ENCODE measurements at regions not wholly inside any gene's neighbourhood (a gene's known extent, or its start where the extent isn't known, plus 50 kb on each side); places are given as distances from the start of the nearest gene placed in this dataset.

GRCh38 chr2:65634304-65634703, 201.9 kb upstream of the SPRED2 start:
- in situ Hi-C loops (cut with HindIII; ENCODE audit: low pct_unique_long_range_greater_than_20kb, low sequenced_read_pairs) (no loop called here), intact Hi-C loops (cut with micrococcal nuclease; ENCODE audit: unreplicated experiment) (no loop called here)
- no peak overlapping the region for H3K27ac ChIP-seq (ENCODE audit: low read length)
- H3K9me3 ChIP-seq (ENCODE audit: control insufficient read depth, insufficient read depth, low read depth, low read length), result no peaks in the 10 kb centered on the region
- H3K27me3 ChIP-seq (ENCODE audit: control insufficient read depth, insufficient read depth, low read length), result peaks cover 31% of the 10 kb centered on the region
- no peak for TF ChIP-seq POLR2AphosphoS5 (IDR thresholded peaks at IDR 0.05; ENCODE audit: low read depth, low read length)
- TF ChIP-seq TCF7L2 (IDR thresholded peaks at IDR 0.05; ENCODE audit: low read depth, low read length), result no peak
- TF ChIP-seq CTCF (IDR thresholded peaks at IDR 0.05), result no peak
- TF ChIP-seq REST (IDR thresholded peaks at IDR 0.05; ENCODE audit: insufficient read depth in 1 of 2, low read depth in 2 of 2, low read length in 1 of 2), result no peak
- no peak for TF ChIP-seq SIN3A (IDR thresholded peaks at IDR 0.05; ENCODE audit: borderline replicate concordance, insufficient read depth, low read depth, low read length)
- CTCF ChIA-PET, result no interaction called here
- no peak for ATAC-seq
- H3K4me3 ChIP-seq (ENCODE audit: low read depth in 2 of 2, low read length in 2 of 2), result no peak overlapping the region
- no peaks in the 10 kb centered on the region for H3K36me3 ChIP-seq (ENCODE audit: control insufficient read depth, insufficient read depth, low read length)
- BruUV-seq (replicated peaks), result no TSS peak
- H3K4me1 ChIP-seq (ENCODE audit: control insufficient read depth, insufficient read depth, low read length), result no peaks in the 10 kb centered on the region; the same call in 1 of the 2 replicates
- POLR2A ChIA-PET, result no interaction called here
- DNase-seq (ENCODE audit: low read depth, low spot score), result no peak

- H3K4me1 ChIP-seq (ENCODE audit: control insufficient read depth, insufficient read depth, low read length), result no peaks in the 10 kb centered on the region
- in situ Hi-C loops (cut with HindIII; ENCODE audit: low pct_unique_long_range_greater_than_20kb, low sequenced_read_pairs) (no loop called here), intact Hi-C loops (cut with micrococcal nuclease; ENCODE audit: unreplicated experiment) (no loop called here)
- H3K4me3 ChIP-seq (ENCODE audit: low read depth in 2 of 2, low read length in 2 of 2), result no peak overlapping the region
- ChIA-PET POLR2A (no interaction called here), CTCF (no interaction called here)
- H3K27ac ChIP-seq (ENCODE audit: low read length), result no peak overlapping the region
- ATAC-seq (no peak), DNase-seq (ENCODE audit: low read depth, low spot score) (no peak)
- no peaks in the 10 kb centered on the region for H3K9me3 ChIP-seq (ENCODE audit: control insufficient read depth, insufficient read depth, low read depth, low read length)
- no TSS peak for BruUV-seq (replicated peaks)
- H3K36me3 ChIP-seq (ENCODE audit: control insufficient read depth, insufficient read depth, low read length), result no peaks in the 10 kb centered on the region
- TF ChIP-seq CTCF (IDR thresholded peaks at IDR 0.05) (no peak), POLR2AphosphoS5 (IDR thresholded peaks at IDR 0.05; ENCODE audit: low read depth, low read length) (no peak), TCF7L2 (IDR thresholded peaks at IDR 0.05; ENCODE audit: low read depth, low read length) (no peak), SIN3A (IDR thresholded peaks at IDR 0.05; ENCODE audit: borderline replicate concordance, insufficient read depth, low read depth, low read length) (no peak)
- 0 out of 2 replicates have a peak, but pooled peaks cover 5% of the 10 kb centered on the region for H3K27me3 ChIP-seq (ENCODE audit: control insufficient read depth, insufficient read depth, low read length)
Observed at GRCh38 chr2:65630643-65631042, 198.2 kb upstream of the SPRED2 start.

Measured in Panc1 (cell line).